Fibroblast of lung (primary cell): ENCODE measurements at regions not wholly inside any gene's neighbourhood (a gene's known extent, or its start where the extent isn't known, plus 50 kb on each side); places are given as distances from the start of the nearest gene placed in this dataset.

Source experiments
- DNase-seq, 2 donors: peaks; one replicate each; pipeline versions ENCODE4 v3.0.0 to v3.0.0-alpha.2; 2010; ENCODE audit warnings: low read depth in 2 of 2
- H2AFZ ChIP-seq: 2 replicates; pipeline ENCODE4 v1.5.1; 2012; ENCODE audit warnings: low read length, control low read depth, inconsistent platforms
- H3K27ac ChIP-seq: 2 replicates; pipeline ENCODE4 v1.5.1; 2011; ENCODE audit warnings: low read length, control low read depth; ENCODE audit not compliant: insufficient read depth
- H3K27me3 ChIP-seq: 2 replicates; pipeline ENCODE4 v1.5.1; 2011; ENCODE audit warnings: mild to moderate bottlenecking, low read length; ENCODE audit not compliant: control insufficient read depth, insufficient read depth
- H3K36me3 ChIP-seq: 2 replicates; pipeline ENCODE4 v1.5.1; 2011; ENCODE audit warnings: low read length; ENCODE audit not compliant: control insufficient read depth, insufficient read depth
- H3K4me1 ChIP-seq: 2 replicates; pipeline ENCODE4 v1.5.1; 2011; ENCODE audit warnings: low read length; ENCODE audit not compliant: control insufficient read depth, insufficient read depth; ENCODE audit errors: extremely low read depth
- H3K4me2 ChIP-seq: 2 replicates; pipeline ENCODE4 v1.5.1; 2011; ENCODE audit warnings: low read length, control low read depth; ENCODE audit not compliant: insufficient read depth; ENCODE audit errors: extremely low read depth
- H3K4me3 ChIP-seq, 4 experiments: fragments of 200-600 bp in 1 of 4; sonication (generic) in 1 of 4; replicated peaks in 1 of 4; 2 replicates each; pipeline ENCODE4 v1.5.1; 2011 to 2016; ENCODE audit warnings: low read length in 4 of 4, low read depth in 3 of 4, mild to moderate bottlenecking in 3 of 4, control low read depth in 2 of 4, inconsistent platforms in 1 of 4, mixed read lengths in 1 of 4; ENCODE audit not compliant: insufficient read depth in 1 of 4; ENCODE audit errors: control extremely low read depth in 1 of 4
- H3K79me2 ChIP-seq: 2 replicates; pipeline ENCODE4 v1.5.1; 2012; ENCODE audit warnings: mild to moderate bottlenecking, low read length, inconsistent platforms; ENCODE audit not compliant: control insufficient read depth, insufficient read depth
- H3K9ac ChIP-seq: 2 replicates; pipeline ENCODE4 v1.5.1; 2011; ENCODE audit warnings: mild to moderate bottlenecking, low read length, control low read depth; ENCODE audit not compliant: insufficient read depth
- H3K9me3 ChIP-seq: 2 replicates; pipeline ENCODE4 v1.5.1; 2012; ENCODE audit warnings: low read depth, low read length; ENCODE audit not compliant: control insufficient read depth, insufficient read depth
- H4K20me1 ChIP-seq: 2 replicates; pipeline ENCODE4 v1.5.1; 2011; ENCODE audit warnings: low read length; ENCODE audit not compliant: control insufficient read depth, insufficient read depth; ENCODE audit errors: extremely low read depth
- EZH2 ChIP-seq: IDR thresholded peaks from 2 replicates; pipeline ENCODE4 v1.5.1; 2012; ENCODE audit warnings: low read length, control low read depth, mild to moderate bottlenecking; ENCODE audit errors: missing control alignments
- TF ChIP-seq, protein P1 (sequence below), 2 donors: IDR thresholded peaks in 1 of 2; conservative IDR thresholded peaks in 1 of 2; 1 replicate in 1 of 2; 2 replicates in 1 of 2; pipeline ENCODE4 v1.5.1; 2011 to 2012; ENCODE audit warnings: low read length in 2 of 2, control low read depth in 1 of 2, inconsistent platforms in 1 of 2, low read depth in 1 of 2, mild to moderate bottlenecking in 1 of 2

DNA sequence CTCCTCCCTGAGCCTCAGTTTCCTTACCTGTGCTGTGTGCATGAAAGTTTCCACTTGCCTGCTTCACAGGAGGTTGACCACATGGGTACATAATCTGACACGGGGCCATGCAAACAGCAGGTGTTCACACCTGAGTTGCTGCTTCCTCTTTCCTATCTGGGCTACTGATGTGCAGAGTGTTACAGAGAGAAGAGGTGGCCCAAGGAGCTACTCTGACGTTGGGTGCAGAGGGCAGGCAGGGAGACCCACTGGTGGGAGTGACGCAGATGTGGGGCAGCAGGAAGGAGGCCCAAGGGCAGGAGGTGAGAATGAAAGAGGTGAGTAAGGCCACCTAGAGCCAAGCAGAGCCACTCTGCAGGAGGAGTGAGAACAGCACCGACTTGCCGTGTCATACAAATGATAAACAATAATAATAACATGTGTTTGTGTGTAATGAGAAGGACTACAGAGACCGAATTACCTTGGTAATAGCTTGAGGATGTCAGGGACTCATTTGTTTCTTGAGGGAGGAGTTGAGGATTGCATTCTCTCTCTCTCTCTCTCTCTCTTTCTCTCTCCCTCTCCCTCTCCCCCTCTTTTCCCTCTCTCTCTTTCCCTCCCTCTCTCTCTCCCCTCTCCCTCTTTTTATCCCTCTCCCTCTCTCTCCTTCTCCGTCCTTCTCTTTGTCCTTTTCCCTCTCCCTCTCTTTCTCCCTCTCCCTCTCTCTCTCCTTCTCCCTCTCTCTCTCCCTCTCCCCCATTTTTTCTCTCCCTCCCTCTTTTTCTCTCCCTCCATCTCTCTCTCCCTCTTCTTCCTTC is 87.4 kb upstream of the IGSF21 start:
- H3K36me3 ChIP-seq, result no peaks in the 10 kb centered on the region
- no peak for TF ChIP-seq EZH2
- TF ChIP-seq, protein P1, sequence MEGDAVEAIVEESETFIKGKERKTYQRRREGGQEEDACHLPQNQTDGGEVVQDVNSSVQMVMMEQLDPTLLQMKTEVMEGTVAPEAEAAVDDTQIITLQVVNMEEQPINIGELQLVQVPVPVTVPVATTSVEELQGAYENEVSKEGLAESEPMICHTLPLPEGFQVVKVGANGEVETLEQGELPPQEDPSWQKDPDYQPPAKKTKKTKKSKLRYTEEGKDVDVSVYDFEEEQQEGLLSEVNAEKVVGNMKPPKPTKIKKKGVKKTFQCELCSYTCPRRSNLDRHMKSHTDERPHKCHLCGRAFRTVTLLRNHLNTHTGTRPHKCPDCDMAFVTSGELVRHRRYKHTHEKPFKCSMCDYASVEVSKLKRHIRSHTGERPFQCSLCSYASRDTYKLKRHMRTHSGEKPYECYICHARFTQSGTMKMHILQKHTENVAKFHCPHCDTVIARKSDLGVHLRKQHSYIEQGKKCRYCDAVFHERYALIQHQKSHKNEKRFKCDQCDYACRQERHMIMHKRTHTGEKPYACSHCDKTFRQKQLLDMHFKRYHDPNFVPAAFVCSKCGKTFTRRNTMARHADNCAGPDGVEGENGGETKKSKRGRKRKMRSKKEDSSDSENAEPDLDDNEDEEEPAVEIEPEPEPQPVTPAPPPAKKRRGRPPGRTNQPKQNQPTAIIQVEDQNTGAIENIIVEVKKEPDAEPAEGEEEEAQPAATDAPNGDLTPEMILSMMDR (conservative IDR thresholded peaks at IDR 0.05 in 1 of 2, IDR thresholded peaks at IDR 0.05 in 1 of 2; ENCODE audit: low read depth in 1 of 2, low read length in 2 of 2), result no peak
- no peaks in the 10 kb centered on the region for H3K4me1 ChIP-seq
- no peak for DNase-seq
- H3K9ac ChIP-seq, result no peak overlapping the region
- no peaks in the 10 kb centered on the region for H3K27me3 ChIP-seq
- H3K79me2 ChIP-seq, result no peaks in the 10 kb centered on the region
- no peak overlapping the region for H3K4me3 ChIP-seq
- no peak overlapping the region for H2AFZ ChIP-seq
- no peak overlapping the region for H3K27ac ChIP-seq
- no peak overlapping the region for H3K4me2 ChIP-seq
- no peaks in the 10 kb centered on the region for H3K9me3 ChIP-seq
- H4K20me1 ChIP-seq, result no peaks in the 10 kb centered on the region

DNA sequence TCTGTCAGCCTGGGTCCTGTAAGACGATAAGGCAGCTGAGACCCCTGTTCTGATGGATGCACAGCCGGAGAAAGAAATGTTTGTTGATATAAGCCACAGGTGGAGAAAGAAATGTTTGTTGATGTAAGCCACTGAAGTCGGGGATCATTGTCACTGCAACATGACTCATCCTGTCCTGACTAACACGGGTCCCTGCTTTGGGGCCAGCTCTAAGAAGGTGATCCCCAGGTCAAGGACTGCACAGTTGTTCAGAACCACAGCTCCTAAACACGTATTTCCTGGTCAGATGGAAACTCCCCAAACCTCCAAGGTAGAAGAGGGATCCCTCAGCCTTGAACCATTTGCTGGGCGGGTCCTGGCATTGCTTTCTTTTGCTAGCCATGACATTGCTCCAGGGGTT is 86.4 kb upstream of the IGSF21 start:
- TF ChIP-seq, protein P1 (conservative IDR thresholded peaks at IDR 0.05 in 1 of 2, IDR thresholded peaks at IDR 0.05 in 1 of 2; ENCODE audit: low read depth in 1 of 2, low read length in 2 of 2), result no peak
- TF ChIP-seq EZH2, result no peak
- H3K4me3 ChIP-seq, result no peak overlapping the region

DNA sequence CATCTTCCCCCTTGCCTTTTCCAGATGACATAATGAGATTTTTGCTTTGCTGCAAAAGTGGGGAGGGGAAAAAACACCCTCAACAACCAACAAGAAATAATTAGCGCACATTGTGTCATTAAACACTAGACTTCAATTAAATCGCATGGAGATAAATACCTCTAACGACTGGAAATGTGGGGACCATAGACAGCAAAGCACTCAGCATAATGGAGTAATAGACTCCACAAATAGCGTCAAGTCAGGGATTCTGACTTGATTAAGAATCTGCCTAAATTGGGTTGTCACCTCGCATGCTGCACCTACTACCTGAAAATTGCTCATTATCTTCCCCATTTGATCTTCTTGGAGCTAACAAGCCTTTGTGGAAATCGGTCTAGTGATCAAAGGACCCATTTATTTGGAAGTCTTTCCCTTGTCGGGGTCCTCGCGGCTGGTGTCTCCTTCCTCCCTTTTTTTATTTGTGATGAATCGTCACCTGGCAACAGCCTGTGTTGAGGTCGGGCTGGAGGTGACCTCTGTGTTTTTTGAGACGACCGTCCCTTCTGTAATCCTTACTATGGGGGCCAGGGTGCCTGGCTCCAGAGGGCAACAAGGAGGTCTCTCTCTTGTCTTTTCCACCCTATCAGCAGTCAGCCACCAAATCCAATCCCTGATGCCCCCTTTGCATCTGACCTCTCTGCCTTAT is 75.3 kb upstream of the IGSF21 start:
- Histone ChIP-seq H3K79me2 (no peaks in the 10 kb centered on the region), H3K4me1 (no peaks in the 10 kb centered on the region), H3K4me2 (no peak overlapping the region), H3K27ac (no peak overlapping the region), H3K9ac (no peak overlapping the region), H3K27me3 (no peaks in the 10 kb centered on the region), H4K20me1 (no peaks in the 10 kb centered on the region), H2AFZ (no peak overlapping the region), H3K36me3 (no peaks in the 10 kb centered on the region), H3K4me3 (no peak overlapping the region), H3K9me3 (no peaks in the 10 kb centered on the region)
- TF ChIP-seq, protein P1 (conservative IDR thresholded peaks at IDR 0.05 in 1 of 2, IDR thresholded peaks at IDR 0.05 in 1 of 2; ENCODE audit: low read depth in 1 of 2, low read length in 2 of 2), result no peak
- no peak for TF ChIP-seq EZH2
- DNase-seq, result no peak

More for the DNA sequence above, 86.4 kb upstream of the IGSF21 start:
- Histone ChIP-seq H3K27me3 (no peaks in the 10 kb centered on the region), H3K36me3 (no peaks in the 10 kb centered on the region), H3K4me2 (no peak overlapping the region), H3K79me2 (no peaks in the 10 kb centered on the region), H3K4me1 (no peaks in the 10 kb centered on the region), H2AFZ (no peak overlapping the region), H3K9me3 (no peaks in the 10 kb centered on the region), H3K9ac (no peak overlapping the region), H3K27ac (no peak overlapping the region), H4K20me1 (no peaks in the 10 kb centered on the region)
- DNase-seq, result no peak
